Testis (tissue), 2 donors: ENCODE measurements at regions not wholly inside any gene's neighbourhood (a gene's known extent, or its start where the extent isn't known, plus 50 kb on each side); places are given as distances from the start of the nearest gene placed in this dataset.

ENCODE experiments used
- DNase-seq: peaks from one replicate; pipeline ENCODE4 v3.0.0-alpha.2; 2019
- H3K27ac ChIP-seq, 2 donors: fragments of 200-600 bp; sonication (generic); one replicate each; pipeline ENCODE4 v1.5.1; 2019
- H3K27me3 ChIP-seq: fragments of 200-600 bp; sonication (generic); one replicate; pipeline ENCODE4 v1.5.1; 2019
- H3K36me3 ChIP-seq: fragments of 200-600 bp; sonication (generic); one replicate; pipeline ENCODE4 v1.5.1; 2017; ENCODE audit warnings: low read depth; ENCODE audit errors: missing control alignments
- H3K4me1 ChIP-seq: fragments of 200-600 bp; sonication (generic); one replicate; pipeline ENCODE4 v1.5.1; 2019
- H3K4me3 ChIP-seq, 2 donors: fragments of 200-600 bp; sonication (generic); one replicate each; pipeline ENCODE4 v1.5.1; 2017 to 2019
- H3K9me3 ChIP-seq: fragments of 200-600 bp; sonication (generic); one replicate; pipeline ENCODE4 v1.5.1; 2017
- CTCF ChIP-seq, 3 experiments: fragments of 450-650 bp in 2 of 3; fragments of 200-600 bp in 1 of 3; sonication (generic) in 1 of 3; IDR thresholded peaks; one replicate each; pipeline ENCODE4 v1.5.1; 2016 to 2019; ENCODE audit warnings: antibody characterized with exemption in 3 of 3, mild to moderate bottlenecking in 2 of 3, moderate library complexity in 1 of 3
- POLR2A ChIP-seq: fragments of 450-650 bp; IDR thresholded peaks from one replicate; pipeline ENCODE4 v1.6.1; 2017; ENCODE audit warnings: antibody characterized with exemption, mild to moderate bottlenecking, moderate library complexity
- WGBS, 2 donors: methylation state at CpG; one replicate each; pipeline ENCODE4 v1.1.5; 2018; 5-methylcytosine and 5-hydroxymethylcytosine counted together
- intact Hi-C: fragments of 100-400 bp; cut with DNase I; formaldehyde crosslinking; loops from one replicate; pipeline ENCODE4 v1.15.1; 2023; ENCODE audit warnings: low total_unique reads

- Histone ChIP-seq H3K4me1 (no peaks in the 10 kb centered on the region), H3K27ac (no peak overlapping the region), H3K27me3 (no peaks in the 10 kb centered on the region), H3K36me3 (no peaks in the 10 kb centered on the region), H3K9me3 (no peaks in the 10 kb centered on the region), H3K4me3 (no peak overlapping the region)
- TF ChIP-seq CTCF (IDR thresholded peaks at IDR 0.05) (no peak), POLR2A (no peak)
- 87 to 88% methylated on average over 3 of the region's 3 CpGs for WGBS, 2 donors
- no peak for DNase-seq
- intact Hi-C loops, result no loop called here
These were observed 311.6 kb downstream of the PDGFC start for GRCh38 chr4:156659983-156660382.

GRCh38 chr4:156659570-156659969, 312.0 kb downstream of the PDGFC start:
- H3K4me3 ChIP-seq, result no peak overlapping the region
- intact Hi-C loops, result no loop called here
- no peak overlapping the region for H3K27ac ChIP-seq
- 72 to 77% methylated on average over 2 of the region's 2 CpGs for WGBS, 2 donors
- TF ChIP-seq POLR2A, result no peak
- TF ChIP-seq CTCF (IDR thresholded peaks at IDR 0.05), result no peak
- no peaks in the 10 kb centered on the region for H3K9me3 ChIP-seq
- H3K27me3 ChIP-seq, result no peaks in the 10 kb centered on the region
- no peaks in the 10 kb centered on the region for H3K36me3 ChIP-seq
- no peak for DNase-seq
- H3K4me1 ChIP-seq, result no peaks in the 10 kb centered on the region

DNA sequence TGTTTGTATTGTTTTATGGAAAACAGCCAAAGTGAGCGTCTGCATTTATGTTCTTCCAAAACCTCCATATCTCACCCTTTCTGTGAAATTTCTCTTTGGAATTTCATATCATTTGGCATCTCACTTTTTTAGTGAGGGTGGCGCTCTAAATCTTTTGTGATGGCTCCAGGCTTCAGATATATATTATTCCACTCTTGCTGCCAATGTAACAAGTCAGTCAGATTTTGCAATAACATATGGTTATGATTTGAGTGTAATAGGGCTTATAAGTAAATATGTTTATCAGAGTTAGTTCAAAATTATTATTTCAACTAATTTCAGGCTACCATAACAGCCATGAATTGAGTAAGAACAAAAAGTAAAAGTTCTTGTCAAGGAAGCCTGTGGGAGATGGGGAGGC, 314.7 kb downstream of the PDGFC start:
- no peak overlapping the region for H3K27ac ChIP-seq
- TF ChIP-seq CTCF (IDR thresholded peaks at IDR 0.05) (no peak), POLR2A (no peak)
- DNase-seq, result no peak
- WGBS, 2 donors, result 87 to 88% methylated on average over 2 of the region's 2 CpGs
- intact Hi-C loops, result no loop called here
- H3K9me3 ChIP-seq, result no peaks in the 10 kb centered on the region
- H3K27me3 ChIP-seq, result no peaks in the 10 kb centered on the region
- H3K4me1 ChIP-seq, result no peaks in the 10 kb centered on the region
- H3K4me3 ChIP-seq, result no peak overlapping the region
- no peaks in the 10 kb centered on the region for H3K36me3 ChIP-seq

- Histone ChIP-seq H3K27me3 (no peaks in the 10 kb centered on the region), H3K9me3 (no peaks in the 10 kb centered on the region), H3K4me1 (no peaks in the 10 kb centered on the region), H3K36me3 (no peaks in the 10 kb centered on the region), H3K4me3 (no peak overlapping the region), H3K27ac (no peak overlapping the region)
- no peak for DNase-seq
- TF ChIP-seq POLR2A (no peak), CTCF (IDR thresholded peaks at IDR 0.05) (no peak)
- 61 to 73% methylated on average over 5 of the region's 5 CpGs for WGBS, 2 donors
- intact Hi-C loops, result no loop called here
These were observed 317.2 kb downstream of the PDGFC start for GRCh38 chr4:156654410-156654809.

GRCh38 chr4:156643826-156644225, 327.8 kb downstream of the PDGFC start:
- no peaks in the 10 kb centered on the region for H3K9me3 ChIP-seq
- DNase-seq, result no peak
- TF ChIP-seq CTCF (IDR thresholded peaks at IDR 0.05), result no peak
- H3K27me3 ChIP-seq, result no peaks in the 10 kb centered on the region
- no peaks in the 10 kb centered on the region for H3K36me3 ChIP-seq
- no peaks in the 10 kb centered on the region for H3K4me1 ChIP-seq
- no peak overlapping the region for H3K4me3 ChIP-seq
- no peak overlapping the region for H3K27ac ChIP-seq
- intact Hi-C loops, result no loop called here
